Mesothelial cell of epicardium (in vitro differentiated cells): ENCODE measurements at regions not wholly inside any gene's neighbourhood (a gene's known extent, or its start where the extent isn't known, plus 50 kb on each side); places are given as distances from the start of the nearest gene placed in this dataset.

ENCODE experiments used
- DNase-seq, 2 experiments: peaks; one replicate each; pipeline ENCODE4 v3.0.0; 2021; ENCODE audit warnings: low spot score in 2 of 2; ENCODE audit not compliant: unreplicated experiment in 2 of 2
- H3K27ac Mint-ChIP-seq: 2 replicates; pipeline ENCODE4 v1.8.0; 2021; ENCODE audit warnings: mixed read lengths
- H3K27me3 Mint-ChIP-seq: 2 replicates; pipeline ENCODE4 v1.8.0; 2021; ENCODE audit warnings: low read depth, mixed read lengths
- H3K36me3 Mint-ChIP-seq: 2 replicates; pipeline ENCODE4 v1.8.0; 2021; ENCODE audit warnings: mixed read lengths
- H3K4me1 Mint-ChIP-seq: 2 replicates; pipeline ENCODE4 v1.8.0; 2021; ENCODE audit warnings: mixed read lengths
- H3K4me3 Mint-ChIP-seq: 2 replicates; pipeline ENCODE4 v1.8.0; 2021; ENCODE audit warnings: mild to moderate bottlenecking, moderate library complexity, mixed read lengths
- H3K9me3 Mint-ChIP-seq: 2 replicates; pipeline ENCODE4 v1.8.0; 2021; ENCODE audit warnings: mixed read lengths
- TF ChIP-seq, protein P1 (sequence below): fragments of 200-600 bp; sonication (generic); IDR thresholded peaks from one replicate; pipeline ENCODE4 v1.5.0; 2021; ENCODE audit warnings: antibody characterized with exemption; ENCODE audit not compliant: unreplicated experiment

DNA sequence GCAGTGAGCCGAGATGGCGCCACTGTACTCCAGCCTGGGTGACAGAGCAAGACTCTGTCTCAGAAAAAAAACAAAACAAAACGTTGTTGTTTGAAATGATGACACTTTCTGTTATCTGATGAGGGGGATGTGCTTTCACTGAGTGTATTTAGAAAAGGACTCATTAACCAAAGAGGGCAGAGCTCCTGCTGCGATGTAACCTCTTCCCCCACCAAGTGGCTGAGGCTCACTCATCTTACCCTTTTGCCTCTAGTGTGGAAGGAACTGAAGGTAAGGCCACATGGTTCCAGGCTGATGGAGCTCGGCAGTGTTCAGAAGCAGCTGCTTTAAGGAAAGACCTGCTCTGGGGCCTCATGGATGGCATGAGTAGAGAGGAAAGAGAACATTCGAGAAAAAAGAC lies 105.7 kb upstream of the RUNX1 start:
- Mint-ChIP-seq H3K36me3 (no peaks in the 10 kb centered on the region), H3K27me3 (no peaks in the 10 kb centered on the region), H3K4me3 (no peak overlapping the region), H3K9me3 (peaks cover 37% of the 10 kb centered on the region), H3K27ac (no peak overlapping the region), H3K4me1 (peaks cover 12% of the 10 kb centered on the region)
- DNase-seq, result no peak
- TF ChIP-seq, protein P1, sequence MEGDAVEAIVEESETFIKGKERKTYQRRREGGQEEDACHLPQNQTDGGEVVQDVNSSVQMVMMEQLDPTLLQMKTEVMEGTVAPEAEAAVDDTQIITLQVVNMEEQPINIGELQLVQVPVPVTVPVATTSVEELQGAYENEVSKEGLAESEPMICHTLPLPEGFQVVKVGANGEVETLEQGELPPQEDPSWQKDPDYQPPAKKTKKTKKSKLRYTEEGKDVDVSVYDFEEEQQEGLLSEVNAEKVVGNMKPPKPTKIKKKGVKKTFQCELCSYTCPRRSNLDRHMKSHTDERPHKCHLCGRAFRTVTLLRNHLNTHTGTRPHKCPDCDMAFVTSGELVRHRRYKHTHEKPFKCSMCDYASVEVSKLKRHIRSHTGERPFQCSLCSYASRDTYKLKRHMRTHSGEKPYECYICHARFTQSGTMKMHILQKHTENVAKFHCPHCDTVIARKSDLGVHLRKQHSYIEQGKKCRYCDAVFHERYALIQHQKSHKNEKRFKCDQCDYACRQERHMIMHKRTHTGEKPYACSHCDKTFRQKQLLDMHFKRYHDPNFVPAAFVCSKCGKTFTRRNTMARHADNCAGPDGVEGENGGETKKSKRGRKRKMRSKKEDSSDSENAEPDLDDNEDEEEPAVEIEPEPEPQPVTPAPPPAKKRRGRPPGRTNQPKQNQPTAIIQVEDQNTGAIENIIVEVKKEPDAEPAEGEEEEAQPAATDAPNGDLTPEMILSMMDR, result no peak

- Mint-ChIP-seq H3K4me1 (peaks cover 16% of the 10 kb centered on the region), H3K36me3 (no peaks in the 10 kb centered on the region), H3K4me3 (no peak overlapping the region), H3K27me3 (no peaks in the 10 kb centered on the region), H3K27ac (no peak overlapping the region), H3K9me3 (peaks cover 27% of the 10 kb centered on the region)
- DNase-seq, result no peak
- TF ChIP-seq, protein P1, result no peak
Observed at GRCh38 chr21:35153671-35154070, 104.6 kb upstream of the RUNX1 start.

GRCh38 chr21:35150562-35151226 lies 101.6 kb upstream of the RUNX1 start:
- no peak overlapping the region for H3K27ac Mint-ChIP-seq
- TF ChIP-seq, protein P1, result no peak
- no peaks in the 10 kb centered on the region for H3K27me3 Mint-ChIP-seq
- peaks cover 9% of the 10 kb centered on the region for H3K9me3 Mint-ChIP-seq
- DNase-seq, result no peak
- peaks cover 28% of the 10 kb centered on the region for H3K4me1 Mint-ChIP-seq
- H3K4me3 Mint-ChIP-seq, result no peak overlapping the region
- H3K36me3 Mint-ChIP-seq, result no peaks in the 10 kb centered on the region

DNA sequence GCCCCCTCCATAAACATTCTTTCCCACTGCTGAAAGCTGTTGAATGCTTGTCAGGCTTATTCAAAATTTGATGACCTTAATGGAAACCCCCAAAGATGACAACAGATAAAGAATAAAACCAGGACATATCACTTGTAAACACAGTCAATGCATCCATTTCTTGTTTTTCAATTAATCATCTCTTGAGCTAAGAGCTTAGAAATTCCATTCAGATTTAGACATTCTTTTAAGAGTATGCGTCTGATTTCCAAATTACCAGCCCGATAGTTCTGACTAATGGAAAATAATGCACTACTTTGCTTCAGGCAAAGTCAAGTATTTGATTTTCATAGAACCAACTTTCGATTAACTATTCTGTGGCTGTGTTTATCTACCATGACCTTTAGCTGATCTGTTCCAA lies 100.6 kb upstream of the RUNX1 start:
- Mint-ChIP-seq H3K9me3 (peaks cover 9% of the 10 kb centered on the region), H3K27ac (peak overlapping the region; percentile 43), H3K4me1 (peaks cover 36% of the 10 kb centered on the region), H3K36me3 (no peaks in the 10 kb centered on the region), H3K4me3 (no peak overlapping the region), H3K27me3 (no peaks in the 10 kb centered on the region)
- TF ChIP-seq, protein P1, result no peak
- no peak for DNase-seq

DNA sequence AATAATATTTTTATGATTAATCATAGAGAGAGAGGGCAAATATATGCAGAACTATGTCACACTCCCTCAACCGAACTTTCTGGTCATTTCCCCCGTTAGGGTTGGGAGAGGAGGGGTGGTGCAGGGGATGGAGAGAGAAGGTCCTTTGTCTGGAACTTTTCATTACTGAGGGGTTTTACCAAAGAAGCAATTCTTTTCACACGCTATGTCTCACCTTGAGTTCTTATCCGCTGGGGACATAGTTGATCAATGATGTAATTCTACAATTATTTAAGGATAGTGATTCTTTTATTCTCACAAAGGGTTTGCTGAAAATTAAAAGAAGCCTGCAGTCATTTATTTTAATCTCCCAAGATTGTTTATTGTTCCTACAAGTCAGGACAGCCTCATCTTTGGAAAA lies 98.3 kb upstream of the RUNX1 start:
- Mint-ChIP-seq H3K9me3 (peaks cover 9% of the 10 kb centered on the region), H3K4me1 (peaks cover 36% of the 10 kb centered on the region), H3K27me3 (no peaks in the 10 kb centered on the region), H3K27ac (no peak overlapping the region), H3K36me3 (no peaks in the 10 kb centered on the region), H3K4me3 (no peak overlapping the region)
- TF ChIP-seq, protein P1, result no peak
- no peak for DNase-seq
